Tibial nerve (tissue), 4 donors: ENCODE measurements at regions not wholly inside any gene's neighbourhood (a gene's known extent, or its start where the extent isn't known, plus 50 kb on each side); places are given as distances from the start of the nearest gene placed in this dataset.

ENCODE experiments used
- DNase-seq, 2 donors: peaks; one replicate each; pipeline ENCODE4 v3.0.0-alpha.2; 2019; ENCODE audit warnings: low spot score in 2 of 2
- H3K27ac ChIP-seq, 4 donors: fragments of 200-600 bp; sonication (generic) in 3 of 4; one replicate each; pipeline ENCODE4 v1.5.1; 2017 to 2019; ENCODE audit warnings: mild to moderate bottlenecking in 1 of 4
- H3K27me3 ChIP-seq, 2 donors: fragments of 200-600 bp; sonication (generic) in 1 of 2; one replicate each; pipeline versions ENCODE4 v1.5.1 to v1.6.0; 2017 to 2019
- H3K36me3 ChIP-seq, 3 donors: fragments of 200-600 bp; sonication (generic); one replicate each; pipeline ENCODE4 v1.5.1; 2018 to 2019
- H3K4me1 ChIP-seq, 4 donors: fragments of 200-600 bp; sonication (generic) in 3 of 4; one replicate each; pipeline ENCODE4 v1.5.1; 2017 to 2019
- H3K4me3 ChIP-seq, 4 donors: fragments of 200-600 bp; sonication (generic) in 3 of 4; one replicate each; pipeline ENCODE4 v1.5.1; 2017 to 2019; ENCODE audit warnings: mild to moderate bottlenecking in 1 of 4, moderate library complexity in 1 of 4
- H3K9me3 ChIP-seq, 4 donors: fragments of 200-600 bp; sonication (generic) in 3 of 4; one replicate each; pipeline ENCODE4 v1.5.1; 2017 to 2019
- EP300 ChIP-seq, 2 donors: sonication (generic); formaldehyde crosslinking; IDR thresholded peaks; one replicate each; pipeline ENCODE4 v1.6.1; 2017; ENCODE audit warnings: antibody characterized with exemption in 2 of 2, mild to moderate bottlenecking in 1 of 2
- POLR2A ChIP-seq, 2 donors: fragments of 450-650 bp; IDR thresholded peaks; one replicate each; pipeline ENCODE4 v1.6.1; 2017; ENCODE audit warnings: antibody characterized with exemption in 2 of 2, mild to moderate bottlenecking in 2 of 2, moderate library complexity in 2 of 2
- WGBS, 2 donors: methylation state at CpG; one replicate each; pipeline ENCODE4 v1.1.5; 2018; 5-methylcytosine and 5-hydroxymethylcytosine counted together
- TF ChIP-seq, protein P1 (sequence below), 5 experiments: fragments of 200-600 bp in 3 of 5; fragments of 450-650 bp in 2 of 5; sonication (generic) in 3 of 5; IDR thresholded peaks; one replicate each; pipeline ENCODE4 v1.5.1; 2016 to 2019; ENCODE audit warnings: antibody characterized with exemption in 5 of 5, mild to moderate bottlenecking in 3 of 5, moderate library complexity in 2 of 5

GRCh38 chr10:10797513-10797912 lies 220.2 kb upstream of the CELF2 start:
- H3K9me3 ChIP-seq = peaks cover 0 to 7% (median 0%) of the 10 kb centered on the region in 4 donors
- DNase-seq = no peak
- peak overlapping the region in 1 of 4 donors; percentile 40 for H3K4me3 ChIP-seq
- TF ChIP-seq EP300 (IDR thresholded peaks at IDR 0.05) (no peak), POLR2A (IDR thresholded peaks at IDR 0.05) (no peak)
- TF ChIP-seq, protein P1, sequence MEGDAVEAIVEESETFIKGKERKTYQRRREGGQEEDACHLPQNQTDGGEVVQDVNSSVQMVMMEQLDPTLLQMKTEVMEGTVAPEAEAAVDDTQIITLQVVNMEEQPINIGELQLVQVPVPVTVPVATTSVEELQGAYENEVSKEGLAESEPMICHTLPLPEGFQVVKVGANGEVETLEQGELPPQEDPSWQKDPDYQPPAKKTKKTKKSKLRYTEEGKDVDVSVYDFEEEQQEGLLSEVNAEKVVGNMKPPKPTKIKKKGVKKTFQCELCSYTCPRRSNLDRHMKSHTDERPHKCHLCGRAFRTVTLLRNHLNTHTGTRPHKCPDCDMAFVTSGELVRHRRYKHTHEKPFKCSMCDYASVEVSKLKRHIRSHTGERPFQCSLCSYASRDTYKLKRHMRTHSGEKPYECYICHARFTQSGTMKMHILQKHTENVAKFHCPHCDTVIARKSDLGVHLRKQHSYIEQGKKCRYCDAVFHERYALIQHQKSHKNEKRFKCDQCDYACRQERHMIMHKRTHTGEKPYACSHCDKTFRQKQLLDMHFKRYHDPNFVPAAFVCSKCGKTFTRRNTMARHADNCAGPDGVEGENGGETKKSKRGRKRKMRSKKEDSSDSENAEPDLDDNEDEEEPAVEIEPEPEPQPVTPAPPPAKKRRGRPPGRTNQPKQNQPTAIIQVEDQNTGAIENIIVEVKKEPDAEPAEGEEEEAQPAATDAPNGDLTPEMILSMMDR (IDR thresholded peaks at IDR 0.05) = no peak
- H3K27me3 ChIP-seq = no peaks in the 10 kb centered on the region
- 41 to 54% methylated on average over 8 of the region's 8 CpGs for WGBS, 2 donors
- peaks cover 0 to 64% (median 0%) of the 10 kb centered on the region in 4 donors for H3K4me1 ChIP-seq
- peak overlapping the region; percentile 60 to 87 (median 79) for H3K27ac ChIP-seq
- H3K36me3 ChIP-seq = no peaks in the 10 kb centered on the region

- DNase-seq = no peak
- 11 to 24% methylated on average over 20 of the region's 20 CpGs for WGBS, 2 donors
- H3K27me3 ChIP-seq = no peaks in the 10 kb centered on the region
- H3K36me3 ChIP-seq = no peaks in the 10 kb centered on the region
- peak overlapping the region; percentile 60 to 87 (median 79) for H3K27ac ChIP-seq
- TF ChIP-seq POLR2A (IDR thresholded peaks at IDR 0.05) (no peak), EP300 (IDR thresholded peaks at IDR 0.05) (no peak)
- TF ChIP-seq, protein P1 (IDR thresholded peaks at IDR 0.05) = no peak
- H3K9me3 ChIP-seq = peaks cover 0 to 7% (median 0%) of the 10 kb centered on the region in 4 donors
- peak overlapping the region; percentile 3 to 40 (median 28) for H3K4me3 ChIP-seq
- peaks cover 0 to 64% (median 0%) of the 10 kb centered on the region in 4 donors for H3K4me1 ChIP-seq
These were observed 219.4 kb upstream of the CELF2 start for GRCh38 chr10:10798102-10798863.

DNA sequence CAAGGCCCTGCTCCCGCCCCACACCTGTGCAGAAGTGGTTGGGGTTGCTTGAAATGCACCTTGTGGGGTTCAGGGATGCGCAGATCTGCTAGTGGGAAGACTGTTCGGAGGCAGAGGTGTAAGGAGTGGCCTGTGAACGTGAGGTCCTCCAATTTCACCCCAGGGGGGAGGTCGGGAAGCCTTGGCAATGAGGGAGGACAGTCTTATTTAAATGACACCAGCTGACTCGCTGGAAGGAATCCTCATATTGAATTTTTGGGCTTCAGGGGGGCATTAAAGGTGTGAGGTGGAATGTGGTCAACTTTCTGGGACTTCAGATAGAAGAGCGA lies 218.8 kb upstream of the CELF2 start:
- Histone ChIP-seq H3K4me3 (peak overlapping the region in 3 of 4 donors; percentile 22 to 40 (median 33)), H3K27ac (peak overlapping the region; percentile 60 to 87 (median 79)), H3K4me1 (peaks cover 0 to 68% (median 0%) of the 10 kb centered on the region in 4 donors), H3K9me3 (peaks cover 0 to 7% (median 0%) of the 10 kb centered on the region in 4 donors), H3K36me3 (no peaks in the 10 kb centered on the region), H3K27me3 (no peaks in the 10 kb centered on the region)
- TF ChIP-seq, protein P1 (IDR thresholded peaks at IDR 0.05) = no peak
- TF ChIP-seq EP300 (IDR thresholded peaks at IDR 0.05) (no peak), POLR2A (IDR thresholded peaks at IDR 0.05) (no peak)
- 64 to 65% methylated on average over 7 of the region's 7 CpGs for WGBS, 2 donors
- DNase-seq = no peak

DNA sequence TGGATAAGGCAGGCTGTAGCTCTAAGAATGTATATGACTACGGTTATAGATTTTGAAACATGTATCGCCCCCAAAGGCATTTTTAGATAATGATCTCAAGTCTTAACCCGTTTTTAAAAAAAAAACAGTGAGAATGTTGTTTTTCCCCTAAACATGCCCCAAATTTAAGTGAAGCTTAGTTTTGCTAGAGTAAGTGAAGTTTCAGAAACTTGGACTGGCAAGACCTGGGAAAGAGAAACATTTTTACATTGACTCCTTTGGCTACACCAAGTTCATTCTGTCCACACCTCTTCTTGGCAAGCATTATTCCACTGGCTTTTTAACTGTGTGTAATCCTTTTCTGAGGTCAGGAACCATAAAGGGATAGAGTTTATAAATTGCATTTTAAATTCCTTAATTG lies 216.7 kb upstream of the CELF2 start:
- Histone ChIP-seq H3K4me1 (peaks cover 0 to 65% (median 0%) of the 10 kb centered on the region in 4 donors), H3K4me3 (no peak overlapping the region), H3K36me3 (no peaks in the 10 kb centered on the region), H3K9me3 (peaks cover 0 to 7% (median 0%) of the 10 kb centered on the region in 4 donors), H3K27me3 (no peaks in the 10 kb centered on the region), H3K27ac (no peak overlapping the region)
- no peak for TF ChIP-seq POLR2A (IDR thresholded peaks at IDR 0.05)
- no peak for TF ChIP-seq EP300 (IDR thresholded peaks at IDR 0.05)
- TF ChIP-seq, protein P1 (IDR thresholded peaks at IDR 0.05) = no peak
- 69 to 85% methylated on average over 3 of the region's 3 CpGs for WGBS, 2 donors
- DNase-seq = no peak

DNA sequence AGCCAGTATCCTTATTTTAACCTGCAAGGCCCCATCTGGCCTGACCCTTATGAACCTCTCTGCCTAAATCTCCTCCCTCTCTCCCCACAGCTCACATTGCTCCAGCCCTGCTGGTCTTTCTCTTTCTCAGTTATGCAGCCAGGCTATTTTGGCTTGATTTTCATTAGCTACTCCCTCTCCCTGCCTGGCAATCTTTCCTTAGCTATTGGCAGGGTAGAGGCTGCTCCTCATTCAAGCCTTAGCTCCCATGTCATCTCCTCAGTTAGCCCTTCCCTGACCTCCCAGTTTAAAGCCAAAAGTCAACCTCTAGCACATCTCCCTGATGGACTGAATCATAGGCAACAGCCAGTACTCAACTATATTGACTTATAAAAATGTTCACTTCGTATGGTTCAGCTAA lies 214.4 kb upstream of the CELF2 start:
- H3K27ac ChIP-seq = peak overlapping the region in 2 of 4 donors; percentile 48 to 60
- no peaks in the 10 kb centered on the region for H3K27me3 ChIP-seq
- 44 to 61% methylated on average over 1 of the region's 1 CpG for WGBS, 2 donors
- DNase-seq = peak; percentile 18 to 53
- TF ChIP-seq EP300 (IDR thresholded peaks at IDR 0.05) (peak in 1 of 2 donors; percentile 66), POLR2A (IDR thresholded peaks at IDR 0.05) (no peak)
- TF ChIP-seq, protein P1 (IDR thresholded peaks at IDR 0.05) = no peak
- no peak overlapping the region for H3K4me3 ChIP-seq
- H3K36me3 ChIP-seq = no peaks in the 10 kb centered on the region
- peaks cover 0 to 42% (median 0%) of the 10 kb centered on the region in 4 donors for H3K4me1 ChIP-seq
- peaks cover 0 to 7% (median 0%) of the 10 kb centered on the region in 4 donors for H3K9me3 ChIP-seq
